ENCODE measurements at regions not wholly inside any gene's neighbourhood (a gene's known extent, or its start where the extent isn't known, plus 50 kb on each side); places are given as distances from the start of the nearest gene placed in this dataset.

- Histone ChIP-seq H3K9me2 (ENCODE audit: low read depth, low read length) (no peaks in the 10 kb centered on the region), H3K4me1 (ENCODE audit: insufficient read depth, low read length, severe bottlenecking) (no peaks in the 10 kb centered on the region), H3K27me3 (ENCODE audit: insufficient read depth, low read length) (no peaks in the 10 kb centered on the region), H4K20me1 (ENCODE audit: insufficient read depth, low read length) (no peaks in the 10 kb centered on the region), H2AFZ (ENCODE audit: low read length) (no peak overlapping the region), H3K36me3 (ENCODE audit: insufficient read depth, low read length) (no peaks in the 10 kb centered on the region), H3K9ac (ENCODE audit: low read length) (no peak overlapping the region), H3K27ac (ENCODE audit: low read depth, low read length, poor library complexity, severe bottlenecking) (no peak overlapping the region), H3K79me2 (ENCODE audit: insufficient read depth, low read length) (no peaks in the 10 kb centered on the region), H3K4me3 (ENCODE audit: low read depth, low read length, poor library complexity, severe bottlenecking) (no peak overlapping the region), H3K9me3 (ENCODE audit: low read length) (no peaks in the 10 kb centered on the region), H3F3A (ENCODE audit: insufficient read depth, low read length) (no peaks in the 10 kb centered on the region), H3K4me2 (ENCODE audit: low read length) (no peak overlapping the region)
- TF ChIP-seq EZH2 (IDR thresholded peaks at IDR 0.05; ENCODE audit: borderline replicate concordance, low read length) (no peak), CTCF (IDR thresholded peaks at IDR 0.05; ENCODE audit: low read length) (no peak)
Observed at GRCh38 chr3:101142160-101142559, 148.9 kb upstream of the ABI3BP start.

DNA sequence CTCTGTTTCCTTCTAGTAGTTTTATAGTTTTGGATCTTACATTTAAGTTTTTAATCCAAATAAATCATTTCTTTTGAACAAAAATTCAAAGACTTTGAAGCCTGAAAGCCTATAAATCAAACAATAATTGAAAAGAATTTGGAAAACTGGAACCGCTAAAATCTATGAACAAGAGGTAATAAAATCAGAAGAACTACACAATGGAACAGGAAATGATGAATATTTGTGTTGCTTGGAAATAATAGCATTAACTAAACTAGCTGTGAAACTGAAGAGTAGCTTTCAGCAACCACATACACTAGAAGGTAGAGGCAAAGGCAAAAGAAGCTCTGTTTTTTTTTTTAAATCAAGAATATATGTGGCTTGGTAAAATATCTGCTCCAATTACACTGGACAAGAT lies 147.9 kb upstream of the ABI3BP start:
- Histone ChIP-seq H4K20me1 (ENCODE audit: insufficient read depth, low read length) (no peaks in the 10 kb centered on the region), H3K79me2 (ENCODE audit: insufficient read depth, low read length) (no peaks in the 10 kb centered on the region), H3K27me3 (ENCODE audit: insufficient read depth, low read length) (no peaks in the 10 kb centered on the region), H3F3A (ENCODE audit: insufficient read depth, low read length) (no peaks in the 10 kb centered on the region), H2AFZ (ENCODE audit: low read length) (no peak overlapping the region), H3K4me3 (ENCODE audit: low read depth, low read length, poor library complexity, severe bottlenecking) (no peak overlapping the region), H3K9me3 (ENCODE audit: low read length) (no peaks in the 10 kb centered on the region), H3K27ac (ENCODE audit: low read depth, low read length, poor library complexity, severe bottlenecking) (no peak overlapping the region), H3K9ac (ENCODE audit: low read length) (no peak overlapping the region), H3K36me3 (ENCODE audit: insufficient read depth, low read length) (no peaks in the 10 kb centered on the region), H3K4me1 (ENCODE audit: insufficient read depth, low read length, severe bottlenecking) (no peaks in the 10 kb centered on the region), H3K9me2 (ENCODE audit: low read depth, low read length) (no peaks in the 10 kb centered on the region), H3K4me2 (ENCODE audit: low read length) (no peak overlapping the region)
- no peak for TF ChIP-seq CTCF (IDR thresholded peaks at IDR 0.05; ENCODE audit: low read length)
- TF ChIP-seq EZH2 (IDR thresholded peaks at IDR 0.05; ENCODE audit: borderline replicate concordance, low read length): no peak

GRCh38 chr3:101138817-101139216 lies 145.6 kb upstream of the ABI3BP start:
- H2AFZ ChIP-seq (ENCODE audit: low read length): no peak overlapping the region
- no peaks in the 10 kb centered on the region for H4K20me1 ChIP-seq (ENCODE audit: insufficient read depth, low read length)
- no peaks in the 10 kb centered on the region for H3K9me2 ChIP-seq (ENCODE audit: low read depth, low read length)
- no peak overlapping the region for H3K4me3 ChIP-seq (ENCODE audit: low read depth, low read length, poor library complexity, severe bottlenecking)
- H3K27ac ChIP-seq (ENCODE audit: low read depth, low read length, poor library complexity, severe bottlenecking): no peak overlapping the region
- no peak overlapping the region for H3K4me2 ChIP-seq (ENCODE audit: low read length)
- H3K9ac ChIP-seq (ENCODE audit: low read length): no peak overlapping the region
- H3K79me2 ChIP-seq (ENCODE audit: insufficient read depth, low read length): no peaks in the 10 kb centered on the region
- no peaks in the 10 kb centered on the region for H3K4me1 ChIP-seq (ENCODE audit: insufficient read depth, low read length, severe bottlenecking)
- H3K27me3 ChIP-seq (ENCODE audit: insufficient read depth, low read length): no peaks in the 10 kb centered on the region
- no peak for TF ChIP-seq EZH2 (IDR thresholded peaks at IDR 0.05; ENCODE audit: borderline replicate concordance, low read length)
- no peak for TF ChIP-seq CTCF (IDR thresholded peaks at IDR 0.05; ENCODE audit: low read length)
- no peaks in the 10 kb centered on the region for H3F3A ChIP-seq (ENCODE audit: insufficient read depth, low read length)
- H3K36me3 ChIP-seq (ENCODE audit: insufficient read depth, low read length): no peaks in the 10 kb centered on the region
- no peaks in the 10 kb centered on the region for H3K9me3 ChIP-seq (ENCODE audit: low read length)

Measured in OCI-LY1 (cell line).